NB4 (cell line): ENCODE measurements at regions not wholly inside any gene's neighbourhood (a gene's known extent, or its start where the extent isn't known, plus 50 kb on each side); places are given as distances from the start of the nearest gene placed in this dataset.

Experiments used
- MYC ChIP-seq: IDR thresholded peaks from 2 replicates; pipeline ENCODE4 v1.6.1; 2011; ENCODE audit warnings: low read depth, low read length
- POLR2A ChIP-seq: IDR thresholded peaks from 2 replicates; pipeline ENCODE4 v1.6.1; 2011; ENCODE audit warnings: mild to moderate bottlenecking; ENCODE audit not compliant: insufficient read length; ENCODE audit errors: extremely low read depth
- TF ChIP-seq, protein P1 (sequence below): IDR thresholded peaks from one replicate; pipeline ENCODE4 v1.5.1; 2012; ENCODE audit warnings: low read depth, low read length
- TF ChIP-seq, protein P2 (sequence below): IDR thresholded peaks from 2 replicates; pipeline ENCODE4 v1.6.1; 2011; ENCODE audit warnings: low read depth, low read length

DNA sequence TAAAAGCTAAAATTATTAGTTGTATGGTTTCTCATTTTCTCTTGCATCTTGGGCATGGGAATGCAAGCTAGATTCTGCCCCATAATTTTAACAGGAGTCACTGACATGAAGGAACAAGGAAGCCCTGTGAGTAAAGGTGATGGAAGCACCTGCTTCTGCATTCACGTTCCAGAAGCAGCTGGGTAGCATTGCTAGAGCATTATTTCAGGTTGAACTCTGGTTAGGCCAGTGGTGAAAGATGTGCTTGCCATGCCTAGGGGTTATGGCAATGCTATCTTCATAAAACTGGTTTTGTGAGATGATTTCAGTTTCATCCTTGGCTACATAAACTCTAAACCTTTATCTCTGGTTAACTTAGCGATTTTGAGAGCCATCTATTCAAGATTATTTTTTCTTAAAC is 151.4 kb downstream of the TFEC start:
- TF ChIP-seq, protein P1, sequence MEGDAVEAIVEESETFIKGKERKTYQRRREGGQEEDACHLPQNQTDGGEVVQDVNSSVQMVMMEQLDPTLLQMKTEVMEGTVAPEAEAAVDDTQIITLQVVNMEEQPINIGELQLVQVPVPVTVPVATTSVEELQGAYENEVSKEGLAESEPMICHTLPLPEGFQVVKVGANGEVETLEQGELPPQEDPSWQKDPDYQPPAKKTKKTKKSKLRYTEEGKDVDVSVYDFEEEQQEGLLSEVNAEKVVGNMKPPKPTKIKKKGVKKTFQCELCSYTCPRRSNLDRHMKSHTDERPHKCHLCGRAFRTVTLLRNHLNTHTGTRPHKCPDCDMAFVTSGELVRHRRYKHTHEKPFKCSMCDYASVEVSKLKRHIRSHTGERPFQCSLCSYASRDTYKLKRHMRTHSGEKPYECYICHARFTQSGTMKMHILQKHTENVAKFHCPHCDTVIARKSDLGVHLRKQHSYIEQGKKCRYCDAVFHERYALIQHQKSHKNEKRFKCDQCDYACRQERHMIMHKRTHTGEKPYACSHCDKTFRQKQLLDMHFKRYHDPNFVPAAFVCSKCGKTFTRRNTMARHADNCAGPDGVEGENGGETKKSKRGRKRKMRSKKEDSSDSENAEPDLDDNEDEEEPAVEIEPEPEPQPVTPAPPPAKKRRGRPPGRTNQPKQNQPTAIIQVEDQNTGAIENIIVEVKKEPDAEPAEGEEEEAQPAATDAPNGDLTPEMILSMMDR = no peak
- TF ChIP-seq POLR2A (no peak), MYC (no peak)
- TF ChIP-seq, protein P2, sequence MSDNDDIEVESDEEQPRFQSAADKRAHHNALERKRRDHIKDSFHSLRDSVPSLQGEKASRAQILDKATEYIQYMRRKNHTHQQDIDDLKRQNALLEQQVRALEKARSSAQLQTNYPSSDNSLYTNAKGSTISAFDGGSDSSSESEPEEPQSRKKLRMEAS = no peak
